IPS-11a (cell line): ENCODE measurements at regions not wholly inside any gene's neighbourhood (a gene's known extent, or its start where the extent isn't known, plus 50 kb on each side); places are given as distances from the start of the nearest gene placed in this dataset.
"Not testable (repeated sequence)": the region's sequence is repeated elsewhere in the genome, so short reads cannot be mapped to it uniquely, and the experiment has no call there.

Source experiments
- H3K4me3 ChIP-seq: one replicate; pipeline ENCODE4 v1.5.1; 2013; ENCODE audit warnings: low read depth, low read length, control low read depth

GRCh38 chr4:180280726-180281297 lies 1962.4 kb upstream of the TENM3 start:
- no peak overlapping the region for H3K4me3 ChIP-seq

GRCh38 chr4:180281724-180282123 lies 1961.5 kb upstream of the TENM3 start:
- H3K4me3 ChIP-seq, result no peak overlapping the region

GRCh38 chr4:180284267-180284666 lies 1958.9 kb upstream of the TENM3 start:
- H3K4me3 ChIP-seq, result no peak overlapping the region

- no peak overlapping the region for H3K4me3 ChIP-seq
Observed at GRCh38 chr4:180285796-180286195, 1957.4 kb upstream of the TENM3 start.

GRCh38 chr4:180292339-180292738 lies 1950.9 kb upstream of the TENM3 start:
- H3K4me3 ChIP-seq, result no peak overlapping the region

GRCh38 chr4:180296036-180296599 lies 1947.1 kb upstream of the TENM3 start:
- H3K4me3 ChIP-seq, result no peak overlapping the region

- no peak overlapping the region for H3K4me3 ChIP-seq
Observed at GRCh38 chr4:180304321-180304720, 1938.9 kb upstream of the TENM3 start.

GRCh38 chr4:180310616-180311015 lies 1932.6 kb upstream of the TENM3 start:
- H3K4me3 ChIP-seq, result no peak overlapping the region

- no peak overlapping the region for H3K4me3 ChIP-seq
Observed at GRCh38 chr4:180314972-180315371, 1928.2 kb upstream of the TENM3 start.

GRCh38 chr4:180330521-180330920 lies 1912.7 kb upstream of the TENM3 start:
- H3K4me3 ChIP-seq, result no peak overlapping the region

- no peak overlapping the region for H3K4me3 ChIP-seq
Observed at GRCh38 chr4:180333162-180333561, 1910.0 kb upstream of the TENM3 start.

GRCh38 chr4:180335566-180335965 lies 1907.6 kb upstream of the TENM3 start:
- no peak overlapping the region for H3K4me3 ChIP-seq

- no peak overlapping the region for H3K4me3 ChIP-seq
Observed at GRCh38 chr4:180336494-180337090, 1906.6 kb upstream of the TENM3 start.

- no peak overlapping the region for H3K4me3 ChIP-seq
Observed at GRCh38 chr4:180341926-180342325, 1901.3 kb upstream of the TENM3 start.

- no peak overlapping the region for H3K4me3 ChIP-seq
Observed at GRCh38 chr4:180350901-180351300, 1892.3 kb upstream of the TENM3 start.

- no peak overlapping the region for H3K4me3 ChIP-seq
Observed at GRCh38 chr4:180356766-180357165, 1886.4 kb upstream of the TENM3 start.

- not testable (repeated sequence) for H3K4me3 ChIP-seq
Observed at GRCh38 chr4:180360113-180360512, 1883.1 kb upstream of the TENM3 start.

GRCh38 chr4:180363815-180364214 lies 1879.4 kb upstream of the TENM3 start:
- no peak overlapping the region for H3K4me3 ChIP-seq

- H3K4me3 ChIP-seq, result no peak overlapping the region
Observed at GRCh38 chr4:180372691-180373090, 1870.5 kb upstream of the TENM3 start.

- no peak overlapping the region for H3K4me3 ChIP-seq
Observed at GRCh38 chr4:180377741-180378140, 1865.5 kb upstream of the TENM3 start.

GRCh38 chr4:180380733-180381132 lies 1862.5 kb upstream of the TENM3 start:
- no peak overlapping the region for H3K4me3 ChIP-seq

GRCh38 chr4:180391613-180392012 lies 1851.6 kb upstream of the TENM3 start:
- no peak overlapping the region for H3K4me3 ChIP-seq

GRCh38 chr4:180394312-180394711 lies 1848.9 kb upstream of the TENM3 start:
- no peak overlapping the region for H3K4me3 ChIP-seq
